HEK293T (cell line): ENCODE measurements at regions not wholly inside any gene's neighbourhood (a gene's known extent, or its start where the extent isn't known, plus 50 kb on each side); places are given as distances from the start of the nearest gene placed in this dataset.
"Not testable (repeated sequence)": the region's sequence is repeated elsewhere in the genome, so short reads cannot be mapped to it uniquely, and the experiment has no call there.

Source experiments
- ARNT ChIP-seq: fragments of 450-650 bp; IDR thresholded peaks from 2 replicates; pipeline ENCODE4 v1.6.1; 2017; ENCODE audit warnings: mild to moderate bottlenecking
- BHLHE40 ChIP-seq: fragments of 450-650 bp; IDR thresholded peaks from 2 replicates; pipeline ENCODE4 v1.6.1; 2016; ENCODE audit warnings: mild to moderate bottlenecking, moderate library complexity, borderline replicate concordance
- ELF4 ChIP-seq: fragments of 450-650 bp; IDR thresholded peaks from 2 replicates; pipeline ENCODE4 v1.6.1; 2017; ENCODE audit warnings: antibody characterized with exemption
- SP1 ChIP-seq: fragments of 450-650 bp; IDR thresholded peaks from 2 replicates; pipeline ENCODE4 v1.6.1; 2017
- TARDBP ChIP-seq: fragments of 450-650 bp; IDR thresholded peaks from 2 replicates; pipeline ENCODE4 v1.6.1; 2016

DNA sequence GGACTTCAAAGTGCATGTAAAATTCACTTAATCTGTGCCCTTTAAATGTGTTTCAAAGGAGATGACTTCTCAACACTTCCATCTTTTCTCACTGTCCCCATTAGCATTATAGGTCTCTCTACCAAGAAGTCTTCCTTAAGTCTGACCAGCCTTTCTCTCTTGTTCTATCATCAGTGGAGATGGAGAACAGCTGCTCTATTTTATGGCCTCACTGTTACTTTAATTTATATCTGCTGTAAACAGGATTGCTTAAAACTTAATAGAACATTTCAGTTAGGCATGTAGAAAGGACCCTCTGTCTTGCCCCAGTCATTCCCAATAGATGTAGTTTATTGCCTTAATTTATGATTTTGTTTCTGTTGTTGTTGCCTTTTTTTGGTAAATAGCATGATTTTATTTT, 86.0 kb upstream of the CDC42EP3 start:
- not testable (repeated sequence) for TF ChIP-seq BHLHE40, SP1, ELF4, ARNT, TARDBP
